HFFc6 (cell line): ENCODE measurements at regions not wholly inside any gene's neighbourhood (a gene's known extent, or its start where the extent isn't known, plus 50 kb on each side); places are given as distances from the start of the nearest gene placed in this dataset.

Experiments used
- DNase-seq: peaks from one replicate; pipeline ENCODE4 v3.0.0-alpha.2; 2018
- H3K27ac Mint-ChIP-seq: 2 replicates; pipeline ENCODE4 v1.8.0; 2020; ENCODE audit warnings: mild to moderate bottlenecking, mixed read lengths
- H3K27me3 Mint-ChIP-seq: 2 replicates; pipeline ENCODE4 v1.8.0; 2021; ENCODE audit warnings: mild to moderate bottlenecking, moderate library complexity, mixed read lengths; ENCODE audit not compliant: insufficient read depth
- H3K36me3 Mint-ChIP-seq: 2 replicates; pipeline ENCODE4 v1.8.0; 2021; ENCODE audit warnings: low read depth, mixed read lengths
- H3K4me1 Mint-ChIP-seq: 2 replicates; pipeline ENCODE4 v1.8.0; 2020; ENCODE audit warnings: low read depth, mixed read lengths
- H3K4me3 Mint-ChIP-seq: 2 replicates; pipeline ENCODE4 v1.8.0; 2020; ENCODE audit warnings: mild to moderate bottlenecking, moderate library complexity, mixed read lengths
- H3K9me3 Mint-ChIP-seq: 2 replicates; pipeline ENCODE4 v1.8.0; 2020; ENCODE audit warnings: mild to moderate bottlenecking, mixed read lengths
- TF ChIP-seq, protein P1 (sequence below): fragments of 200-600 bp; sonication (generic); IDR thresholded peaks from 2 replicates; pipeline ENCODE4 v1.5.0; 2021; ENCODE audit warnings: antibody characterized with exemption, mild to moderate bottlenecking

DNA sequence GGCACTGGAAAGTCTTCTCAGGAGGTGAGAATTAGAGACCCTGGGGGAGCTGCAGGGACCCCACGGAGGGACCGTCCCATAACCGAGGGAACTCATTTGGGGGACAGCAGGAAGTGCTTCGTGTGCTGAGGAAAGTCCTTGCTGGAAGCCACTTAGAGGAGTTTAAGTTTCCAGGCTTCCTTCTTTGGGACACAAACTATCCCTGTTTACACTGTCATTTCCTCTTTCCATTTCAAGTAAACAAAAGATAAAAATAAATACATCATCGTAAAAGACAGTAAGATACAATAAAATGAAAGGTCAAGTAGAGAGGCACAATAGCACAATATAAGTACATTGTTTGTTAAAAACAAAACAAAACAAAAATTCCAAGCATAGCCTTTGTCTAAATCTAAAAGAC lies 101.2 kb downstream of the TTLL2 start:
- Mint-ChIP-seq H3K36me3 (peaks cover 5% of the 10 kb centered on the region), H3K27me3 (no peaks in the 10 kb centered on the region), H3K9me3 (peaks cover 46% of the 10 kb centered on the region), H3K4me3 (no peak overlapping the region), H3K27ac (no peak overlapping the region), H3K4me1 (no peaks in the 10 kb centered on the region)
- no peak for DNase-seq
- TF ChIP-seq, protein P1, sequence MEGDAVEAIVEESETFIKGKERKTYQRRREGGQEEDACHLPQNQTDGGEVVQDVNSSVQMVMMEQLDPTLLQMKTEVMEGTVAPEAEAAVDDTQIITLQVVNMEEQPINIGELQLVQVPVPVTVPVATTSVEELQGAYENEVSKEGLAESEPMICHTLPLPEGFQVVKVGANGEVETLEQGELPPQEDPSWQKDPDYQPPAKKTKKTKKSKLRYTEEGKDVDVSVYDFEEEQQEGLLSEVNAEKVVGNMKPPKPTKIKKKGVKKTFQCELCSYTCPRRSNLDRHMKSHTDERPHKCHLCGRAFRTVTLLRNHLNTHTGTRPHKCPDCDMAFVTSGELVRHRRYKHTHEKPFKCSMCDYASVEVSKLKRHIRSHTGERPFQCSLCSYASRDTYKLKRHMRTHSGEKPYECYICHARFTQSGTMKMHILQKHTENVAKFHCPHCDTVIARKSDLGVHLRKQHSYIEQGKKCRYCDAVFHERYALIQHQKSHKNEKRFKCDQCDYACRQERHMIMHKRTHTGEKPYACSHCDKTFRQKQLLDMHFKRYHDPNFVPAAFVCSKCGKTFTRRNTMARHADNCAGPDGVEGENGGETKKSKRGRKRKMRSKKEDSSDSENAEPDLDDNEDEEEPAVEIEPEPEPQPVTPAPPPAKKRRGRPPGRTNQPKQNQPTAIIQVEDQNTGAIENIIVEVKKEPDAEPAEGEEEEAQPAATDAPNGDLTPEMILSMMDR, result no peak

DNA sequence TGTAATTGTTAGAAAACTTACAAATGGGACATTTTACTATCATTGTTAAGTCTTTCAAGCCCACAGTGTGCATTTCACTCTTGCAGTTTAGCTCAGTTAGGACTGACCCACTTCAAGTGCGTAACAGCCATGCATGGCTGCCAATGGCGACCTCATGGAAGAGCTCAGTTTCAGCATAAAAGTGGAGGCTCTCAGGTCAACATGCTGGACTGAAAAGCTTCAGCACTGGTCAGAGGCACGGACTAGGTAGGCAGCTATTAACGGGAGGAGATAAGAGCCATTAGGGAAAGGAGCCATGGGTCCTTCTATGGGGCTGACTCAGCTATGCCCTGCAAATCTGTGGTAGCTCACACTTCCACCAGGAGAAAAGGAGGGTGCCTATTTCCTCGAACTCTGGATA lies 101.8 kb downstream of the TTLL2 start:
- Mint-ChIP-seq H3K4me1 (no peaks in the 10 kb centered on the region), H3K36me3 (peaks cover 5% of the 10 kb centered on the region)
- TF ChIP-seq, protein P1, result no peak

DNA sequence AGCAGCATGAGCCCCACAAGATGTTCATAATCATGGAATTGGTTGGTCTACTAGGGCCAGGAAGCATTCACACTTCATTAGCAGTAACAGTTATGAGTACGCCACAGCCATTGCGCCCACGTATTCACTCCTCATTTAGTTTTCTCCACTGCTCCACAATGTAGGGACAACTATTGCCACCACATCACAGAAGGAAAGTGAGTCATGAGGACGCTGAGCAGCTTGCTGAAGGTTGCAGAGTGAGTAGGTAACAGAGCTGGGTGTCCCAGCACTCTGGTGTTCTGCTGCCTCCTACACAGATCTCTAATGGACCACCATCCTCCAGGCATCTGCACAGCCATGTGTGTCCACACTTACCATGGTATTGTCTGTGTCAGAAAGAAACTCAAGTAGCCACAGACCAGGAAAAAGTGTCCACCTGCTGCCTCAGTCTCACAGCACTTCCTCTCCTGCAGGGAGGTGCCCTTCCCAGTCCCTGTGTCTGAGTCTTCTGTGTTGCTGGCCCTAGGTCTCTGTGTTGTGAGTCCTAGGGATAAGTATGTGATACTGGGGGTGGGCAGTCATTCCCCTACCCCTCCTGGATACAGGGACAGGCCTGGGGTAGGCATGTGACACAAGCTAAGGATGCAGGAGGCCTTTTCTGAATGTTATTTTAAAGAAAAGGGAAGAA lies 103.9 kb downstream of the TTLL2 start:
- Mint-ChIP-seq H3K27me3 (no peaks in the 10 kb centered on the region), H3K4me1 (no peaks in the 10 kb centered on the region), H3K9me3 (peaks cover 63% of the 10 kb centered on the region), H3K4me3 (no peak overlapping the region), H3K36me3 (peaks cover 9% of the 10 kb centered on the region), H3K27ac (no peak overlapping the region)
- no peak for DNase-seq
- TF ChIP-seq, protein P1, result no peak

More for the DNA sequence above, 101.8 kb downstream of the TTLL2 start:
- H3K4me3 Mint-ChIP-seq, result no peak overlapping the region
- H3K27me3 Mint-ChIP-seq, result no peaks in the 10 kb centered on the region
- no peak overlapping the region for H3K27ac Mint-ChIP-seq
- DNase-seq, result no peak
- peaks cover 45% of the 10 kb centered on the region for H3K9me3 Mint-ChIP-seq

DNA sequence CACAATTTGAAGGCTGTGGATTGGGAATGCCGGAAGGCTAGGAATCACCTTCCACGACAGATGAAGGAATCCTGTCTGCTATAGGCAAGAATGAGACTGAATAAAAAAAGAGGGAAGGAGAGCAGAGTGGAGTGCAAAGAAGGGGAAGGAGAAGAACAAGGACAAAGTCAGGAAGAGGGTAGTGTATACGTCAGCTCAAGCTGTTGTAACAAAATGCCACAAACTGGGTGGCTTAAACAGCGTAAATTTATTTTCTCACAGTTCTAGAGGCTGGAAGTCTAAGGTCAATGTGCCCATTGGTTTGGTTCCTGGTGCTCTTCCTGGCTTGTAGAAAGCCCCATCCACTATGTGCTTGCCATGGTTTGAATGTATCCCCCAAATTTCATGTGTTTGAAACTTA lies 104.5 kb downstream of the TTLL2 start:
- no peak for DNase-seq
- Mint-ChIP-seq H3K27me3 (no peaks in the 10 kb centered on the region), H3K4me3 (no peak overlapping the region), H3K36me3 (peaks cover 9% of the 10 kb centered on the region), H3K27ac (no peak overlapping the region), H3K9me3 (peaks cover 62% of the 10 kb centered on the region), H3K4me1 (no peaks in the 10 kb centered on the region)
- TF ChIP-seq, protein P1, result no peak

DNA sequence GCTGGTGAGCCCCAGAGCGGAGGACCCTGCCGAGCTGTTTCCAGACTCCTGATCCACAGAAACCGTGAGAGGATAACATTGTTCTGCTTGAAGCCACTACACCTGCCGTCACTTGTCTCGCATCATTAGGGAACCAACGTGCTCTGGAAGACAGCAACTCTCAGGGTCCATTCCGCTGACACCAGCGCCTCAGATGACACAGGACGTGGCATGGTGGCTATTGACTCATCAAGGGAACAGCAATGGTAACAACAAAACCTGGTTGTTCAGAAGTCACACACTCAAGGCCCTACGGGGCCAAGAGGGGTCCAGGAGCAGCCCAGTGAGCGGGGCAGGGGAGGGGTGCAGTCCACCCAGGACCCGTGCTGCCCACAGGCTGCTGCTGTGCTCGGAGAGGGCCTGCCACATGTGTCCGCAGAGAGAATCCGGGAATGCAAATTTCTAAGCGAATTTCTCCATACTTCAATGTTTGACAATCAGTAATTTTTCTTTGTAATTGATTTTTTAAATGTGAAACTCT lies 110.4 kb downstream of the TTLL2 start:
- Mint-ChIP-seq H3K4me1 (no peaks in the 10 kb centered on the region), H3K9me3 (peaks cover 56% of the 10 kb centered on the region), H3K36me3 (peaks cover 10% of the 10 kb centered on the region; the same call in 1 of the 2 replicates), H3K27me3 (no peaks in the 10 kb centered on the region), H3K27ac (no peak overlapping the region), H3K4me3 (no peak overlapping the region)
- no peak for DNase-seq
- TF ChIP-seq, protein P1, result no peak
